IMR-90 (cell line): ENCODE measurements at regions not wholly inside any gene's neighbourhood (a gene's known extent, or its start where the extent isn't known, plus 50 kb on each side); places are given as distances from the start of the nearest gene placed in this dataset.

ENCODE experiments used
- ATAC-seq: fragments of 200-7000 bp; cut with Tn5 transposase; 2 replicates; pipeline ENCODE4 v1.9.1; 2020; ENCODE audit warnings: low read depth, mild to moderate bottlenecking, moderate library complexity
- BruUV-seq: library from RNA; stranded (reverse); fragments of 400-500 nt; replicated peaks from 2 replicates; lab custom pipeline; 2021; lab: Mats Ljungman, UMichigan
- CTCF ChIA-PET: fragments of 300-600 bp; formaldehyde crosslinking; extraction: SDS; loops from one replicate; lab custom pipeline; 2021; ENCODE audit warnings: antibody characterized with exemption; lab: Yijun Ruan, JAX
- POLR2A ChIA-PET: fragments of 300-600 bp; sonication (Branson Sonifier 250); formaldehyde crosslinking; loops from one replicate; lab custom pipeline; 2022; ENCODE audit warnings: antibody characterized with exemption; ENCODE audit not compliant: unreplicated experiment; lab: Charles Lee
- DNase-seq: peaks from one replicate; pipeline ENCODE4 v3.0.0; 2013
- H2AFZ ChIP-seq: replicated peaks from 2 replicates; pipeline ENCODE3; 2013; ENCODE audit warnings: low read length, mild to moderate bottlenecking; ENCODE audit not compliant: poor library complexity
- H2AK5ac ChIP-seq: 2 replicates; pipeline ENCODE4 v1.6.1; 2013; ENCODE audit warnings: low read depth, low read length, inconsistent platforms
- H2AK9ac ChIP-seq: replicated peaks from 2 replicates; pipeline ENCODE3; 2013; ENCODE audit warnings: mild to moderate bottlenecking, low read depth, low read length, moderate library complexity; ENCODE audit not compliant: poor library complexity
- H2BK120ac ChIP-seq: 2 replicates; pipeline ENCODE4 v1.6.1; 2013; ENCODE audit warnings: low read depth, low read length, inconsistent platforms
- H2BK15ac ChIP-seq: 3 replicates; pipeline ENCODE4 v1.6.1; 2013; ENCODE audit warnings: low read depth, low read length, inconsistent platforms
- H2BK20ac ChIP-seq: 2 replicates; pipeline ENCODE4 v1.6.1; 2013; ENCODE audit warnings: low read depth, mild to moderate bottlenecking, inconsistent platforms, low read length, moderate library complexity
- H2BK5ac ChIP-seq: 2 replicates; pipeline ENCODE4 v1.6.1; 2013; ENCODE audit warnings: mild to moderate bottlenecking, low read depth, low read length, inconsistent platforms; ENCODE audit not compliant: poor library complexity, severe bottlenecking
- H3K14ac ChIP-seq: replicated peaks from 2 replicates; pipeline ENCODE4 v1.6.1; 2013; ENCODE audit warnings: low read depth, low read length, inconsistent platforms
- H3K18ac ChIP-seq: 2 replicates; pipeline ENCODE4 v1.6.1; 2013; ENCODE audit warnings: low read depth, low read length, control low read depth
- H3K23ac ChIP-seq: 2 replicates; pipeline ENCODE4 v1.6.1; 2013; ENCODE audit warnings: low read depth, low read length, inconsistent platforms
- H3K27ac ChIP-seq: 2 replicates; pipeline ENCODE4 v1.5.1; 2013; ENCODE audit warnings: mild to moderate bottlenecking, control low read depth, low read length; ENCODE audit not compliant: insufficient read depth
- H3K27me3 ChIP-seq: 2 replicates; pipeline ENCODE4 v1.6.1; 2013; ENCODE audit warnings: low read length; ENCODE audit not compliant: control insufficient read depth, insufficient read depth
- H3K36me3 ChIP-seq: 2 replicates; pipeline ENCODE4 v1.6.1; 2013; ENCODE audit warnings: low read length, mixed read lengths; ENCODE audit not compliant: control insufficient read depth, insufficient read depth
- H3K4ac ChIP-seq: 2 replicates; pipeline ENCODE4 v1.6.1; 2013; ENCODE audit warnings: low read depth, low read length, inconsistent platforms
- H3K4me1 ChIP-seq: 2 replicates; pipeline ENCODE4 v1.6.1; 2013; ENCODE audit warnings: low read length, mixed read lengths; ENCODE audit not compliant: control insufficient read depth, insufficient read depth
- H3K4me2 ChIP-seq: 2 replicates; pipeline ENCODE4 v1.6.1; 2013; ENCODE audit warnings: low read depth, mild to moderate bottlenecking, control low read depth, low read length, moderate library complexity
- H3K4me3 ChIP-seq: 2 replicates; pipeline ENCODE4 v1.5.1; 2013; ENCODE audit warnings: low read depth, mild to moderate bottlenecking, control low read depth, low read length, moderate library complexity; ENCODE audit not compliant: insufficient read depth
- H3K56ac ChIP-seq: 2 replicates; pipeline ENCODE4 v1.6.1; 2013; ENCODE audit warnings: low read length, inconsistent platforms; ENCODE audit not compliant: insufficient read depth; ENCODE audit errors: extremely low read depth
- H3K79me1 ChIP-seq, 2 experiments: 2 replicates each; pipeline ENCODE4 v1.6.1; 2013; ENCODE audit warnings: low read length in 2 of 2, inconsistent platforms in 1 of 2, low read depth in 1 of 2
- H3K9ac ChIP-seq: 2 replicates; pipeline ENCODE4 v1.6.1; 2013; ENCODE audit warnings: low read depth, low read length, control low read depth
- H3K9me1 ChIP-seq: 2 replicates; pipeline ENCODE4 v1.6.1; 2013; ENCODE audit warnings: low read length, inconsistent platforms; ENCODE audit not compliant: insufficient read depth
- H3K9me3 ChIP-seq: 2 replicates; pipeline ENCODE4 v1.6.1; 2013; ENCODE audit warnings: low read length; ENCODE audit not compliant: control insufficient read depth, insufficient read depth
- H4K20me1 ChIP-seq: 2 replicates; pipeline ENCODE4 v1.6.1; 2013; ENCODE audit warnings: low read length, inconsistent platforms; ENCODE audit not compliant: insufficient read depth
- H4K5ac ChIP-seq: 2 replicates; pipeline ENCODE4 v1.6.1; 2013; ENCODE audit warnings: mild to moderate bottlenecking, low read depth, low read length, control low read depth
- H4K8ac ChIP-seq, 2 experiments: 2 replicates each; pipeline ENCODE4 v1.6.1; 2013; ENCODE audit warnings: low read depth in 2 of 2, low read length in 2 of 2, control low read depth in 1 of 2, inconsistent platforms in 1 of 2
- H4K91ac ChIP-seq: 2 replicates; pipeline ENCODE4 v1.6.1; 2013; ENCODE audit warnings: low read depth, low read length, inconsistent platforms; ENCODE audit not compliant: insufficient read depth
- BHLHE40 ChIP-seq: fragments of 150-350 bp; IDR thresholded peaks from 2 replicates; pipeline ENCODE4 v1.6.1; 2016; ENCODE audit warnings: mild to moderate bottlenecking, low read depth, low read length
- CEBPB ChIP-seq: IDR thresholded peaks from 2 replicates; pipeline ENCODE4 v1.6.1; 2012; ENCODE audit warnings: low read depth, low read length, improper control_type of control experiment
- ELK1 ChIP-seq: fragments of 150-350 bp; IDR thresholded peaks from 2 replicates; pipeline ENCODE4 v1.6.1; 2016; ENCODE audit warnings: low read depth, mild to moderate bottlenecking, low read length, moderate library complexity, borderline replicate concordance
- MAFK ChIP-seq: IDR thresholded peaks from 2 replicates; pipeline ENCODE4 v1.6.1; 2012; ENCODE audit warnings: low read depth, low read length, improper control_type of control experiment
- MAZ ChIP-seq: IDR thresholded peaks from 2 replicates; pipeline ENCODE4 v1.6.1; 2012; ENCODE audit warnings: low read depth, mild to moderate bottlenecking, low read length, improper control_type of control experiment, moderate library complexity, borderline replicate concordance
- POLR2A ChIP-seq: IDR thresholded peaks from 2 replicates; pipeline ENCODE4 v1.6.1; 2012; ENCODE audit warnings: mild to moderate bottlenecking, low read depth, low read length
- dilution Hi-C: fragments of 300-500 bp; cut with HindIII; formaldehyde crosslinking; loops from one replicate; pipeline ENCODE4 v1.14.3; 2018; ENCODE audit warnings: low sequenced_read_pairs; ENCODE audit not compliant: unreplicated experiment
- in situ Hi-C: fragments of 300-500 bp; cut with MboI; formaldehyde crosslinking; loops from 3 replicates; pipeline ENCODE4 v1.14.3; 2019; ENCODE audit warnings: low sequenced_read_pairs, inconsistent platforms, mixed read lengths
- intact Hi-C: fragments of 100-400 bp; cut with micrococcal nuclease; formaldehyde crosslinking; loops from 2 replicates; pipeline ENCODE4 v1.10.0; 2022

- H2AFZ ChIP-seq, result no peak overlapping the region
- BruUV-seq, result no TSS peak
- no peak overlapping the region for H4K8ac ChIP-seq
- no peak overlapping the region for H4K5ac ChIP-seq
- no peak overlapping the region for H3K14ac ChIP-seq
- ChIA-PET CTCF (no interaction called here), POLR2A (no interaction called here)
- no peaks in the 10 kb centered on the region for H4K20me1 ChIP-seq
- H3K23ac ChIP-seq, result no peak overlapping the region
- no peak overlapping the region for H3K18ac ChIP-seq
- H3K79me1 ChIP-seq, result no peaks in the 10 kb centered on the region
- H3K4ac ChIP-seq, result no peak overlapping the region
- no peak overlapping the region for H3K56ac ChIP-seq
- no peaks in the 10 kb centered on the region for H3K27me3 ChIP-seq
- H2AK9ac ChIP-seq, result no peak overlapping the region
- no peak overlapping the region for H3K9ac ChIP-seq
- no peaks in the 10 kb centered on the region for H3K4me1 ChIP-seq
- no peak overlapping the region for H3K27ac ChIP-seq
- H2AK5ac ChIP-seq, result no peak overlapping the region
- intact Hi-C loops (no loop called here), in situ Hi-C loops (no loop called here), dilution Hi-C loops (no loop called here)
- DNase-seq (peak; percentile 63), ATAC-seq (no peak; the same call in 1 of the 2 replicates)
- H4K91ac ChIP-seq, result no peak overlapping the region
- no peaks in the 10 kb centered on the region for H3K9me3 ChIP-seq
- H3K36me3 ChIP-seq, result no peaks in the 10 kb centered on the region
- H2BK20ac ChIP-seq, result no peak overlapping the region
- H2BK120ac ChIP-seq, result no peak overlapping the region
- H3K4me2 ChIP-seq, result no peak overlapping the region
- H2BK15ac ChIP-seq, result no peak overlapping the region
- no peak for TF ChIP-seq BHLHE40
- no peak for TF ChIP-seq MAZ
- TF ChIP-seq MAFK, result no peak
- TF ChIP-seq ELK1, result no peak
- TF ChIP-seq POLR2A, result no peak
- no peak for TF ChIP-seq CEBPB
- H3K4me3 ChIP-seq, result no peak overlapping the region
- no peak overlapping the region for H2BK5ac ChIP-seq
- H3K9me1 ChIP-seq, result no peaks in the 10 kb centered on the region
These were observed 159.0 kb downstream of the PTBP2 start for GRCh38 chr1:96880626-96881025.
